Cardiac muscle cell (in vitro differentiated cells and primary cell): ENCODE measurements at regions not wholly inside any gene's neighbourhood (a gene's known extent, or its start where the extent isn't known, plus 50 kb on each side); places are given as distances from the start of the nearest gene placed in this dataset.

Experiments used
- DNase-seq, 2 donors: peaks; one replicate each; pipeline versions ENCODE4 v3.0.0 to v3.0.0-alpha.2; 2010 to 2017; ENCODE audit warnings: low read depth in 1 of 2, low spot score in 1 of 2
- H3K27ac ChIP-seq: fragments of 200-600 bp; sonication (generic); 2 replicates; pipeline ENCODE4 v1.5.1; 2016
- H3K27me3 ChIP-seq: fragments of 200-600 bp; sonication (generic); 2 replicates; pipeline ENCODE4 v1.6.0; 2016; ENCODE audit warnings: control low read depth
- H3K36me3 ChIP-seq: fragments of 200-600 bp; sonication (generic); 2 replicates; pipeline ENCODE4 v1.5.1; 2016; ENCODE audit warnings: control low read depth
- H3K4me1 ChIP-seq: fragments of 200-600 bp; sonication (generic); 2 replicates; pipeline ENCODE4 v1.8.1; 2017; ENCODE audit warnings: low read depth, mild to moderate bottlenecking, mixed run types
- H3K4me3 ChIP-seq: fragments of 200-600 bp; sonication (generic); 2 replicates; pipeline ENCODE4 v1.5.1; 2016; ENCODE audit warnings: mild to moderate bottlenecking
- H3K9me3 ChIP-seq: fragments of 200-600 bp; sonication (generic); 2 replicates; pipeline ENCODE4 v1.5.1; 2017; ENCODE audit warnings: low read depth, mild to moderate bottlenecking, control low read depth
- TF ChIP-seq, protein P1 (sequence below): IDR thresholded peaks from 2 replicates; pipeline ENCODE4 v1.5.1; 2012; ENCODE audit warnings: low read depth, mild to moderate bottlenecking, low read length

DNA sequence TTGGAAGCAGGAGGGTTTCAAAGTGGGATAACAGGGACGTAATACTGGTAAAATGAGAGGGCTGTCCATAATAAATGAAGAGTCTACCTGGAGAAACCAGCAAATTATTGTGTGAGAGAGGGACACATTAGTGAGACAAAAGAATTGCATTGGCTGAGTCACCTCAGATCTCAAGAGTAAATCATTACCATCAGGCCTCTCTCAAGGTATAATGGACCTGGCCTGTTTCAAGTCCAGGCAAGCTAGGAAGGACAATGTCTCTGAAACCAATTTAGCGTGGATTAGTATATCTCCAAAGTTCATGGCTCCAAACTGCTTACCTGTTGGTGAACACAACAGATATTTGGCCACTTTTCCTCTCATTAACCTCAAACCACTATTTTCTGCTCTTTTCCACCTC, 471.4 kb downstream of the CMPK2 start:
- Histone ChIP-seq H3K9me3 (no peaks in the 10 kb centered on the region), H3K4me3 (no peak overlapping the region), H3K27ac (no peak overlapping the region), H3K36me3 (no peaks in the 10 kb centered on the region), H3K27me3 (no peaks in the 10 kb centered on the region), H3K4me1 (no peaks in the 10 kb centered on the region)
- TF ChIP-seq, protein P1, sequence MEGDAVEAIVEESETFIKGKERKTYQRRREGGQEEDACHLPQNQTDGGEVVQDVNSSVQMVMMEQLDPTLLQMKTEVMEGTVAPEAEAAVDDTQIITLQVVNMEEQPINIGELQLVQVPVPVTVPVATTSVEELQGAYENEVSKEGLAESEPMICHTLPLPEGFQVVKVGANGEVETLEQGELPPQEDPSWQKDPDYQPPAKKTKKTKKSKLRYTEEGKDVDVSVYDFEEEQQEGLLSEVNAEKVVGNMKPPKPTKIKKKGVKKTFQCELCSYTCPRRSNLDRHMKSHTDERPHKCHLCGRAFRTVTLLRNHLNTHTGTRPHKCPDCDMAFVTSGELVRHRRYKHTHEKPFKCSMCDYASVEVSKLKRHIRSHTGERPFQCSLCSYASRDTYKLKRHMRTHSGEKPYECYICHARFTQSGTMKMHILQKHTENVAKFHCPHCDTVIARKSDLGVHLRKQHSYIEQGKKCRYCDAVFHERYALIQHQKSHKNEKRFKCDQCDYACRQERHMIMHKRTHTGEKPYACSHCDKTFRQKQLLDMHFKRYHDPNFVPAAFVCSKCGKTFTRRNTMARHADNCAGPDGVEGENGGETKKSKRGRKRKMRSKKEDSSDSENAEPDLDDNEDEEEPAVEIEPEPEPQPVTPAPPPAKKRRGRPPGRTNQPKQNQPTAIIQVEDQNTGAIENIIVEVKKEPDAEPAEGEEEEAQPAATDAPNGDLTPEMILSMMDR: no peak
- DNase-seq: no peak

DNA sequence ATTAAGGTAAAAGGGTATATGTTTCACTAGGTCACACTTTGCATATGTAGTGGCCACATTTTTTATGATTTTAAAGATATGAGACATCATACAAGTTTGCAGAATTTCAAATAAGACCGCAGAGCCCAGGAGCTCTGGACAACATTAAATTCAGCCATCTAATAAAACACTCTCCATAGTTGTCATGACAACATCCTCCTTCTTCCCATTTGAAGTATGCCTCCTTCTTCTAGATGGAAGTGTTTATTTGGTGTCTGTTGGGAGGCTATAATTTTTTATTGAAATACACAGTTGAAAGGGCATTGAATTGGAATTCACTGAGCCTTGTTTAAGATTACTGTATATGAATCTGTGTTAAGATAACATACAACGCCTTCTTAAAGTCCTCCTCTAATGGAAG, 467.3 kb downstream of the CMPK2 start:
- Histone ChIP-seq H3K36me3 (no peaks in the 10 kb centered on the region), H3K27ac (no peak overlapping the region), H3K9me3 (no peaks in the 10 kb centered on the region), H3K4me3 (no peak overlapping the region), H3K27me3 (no peaks in the 10 kb centered on the region), H3K4me1 (no peaks in the 10 kb centered on the region)
- TF ChIP-seq, protein P1: no peak
- no peak for DNase-seq

DNA sequence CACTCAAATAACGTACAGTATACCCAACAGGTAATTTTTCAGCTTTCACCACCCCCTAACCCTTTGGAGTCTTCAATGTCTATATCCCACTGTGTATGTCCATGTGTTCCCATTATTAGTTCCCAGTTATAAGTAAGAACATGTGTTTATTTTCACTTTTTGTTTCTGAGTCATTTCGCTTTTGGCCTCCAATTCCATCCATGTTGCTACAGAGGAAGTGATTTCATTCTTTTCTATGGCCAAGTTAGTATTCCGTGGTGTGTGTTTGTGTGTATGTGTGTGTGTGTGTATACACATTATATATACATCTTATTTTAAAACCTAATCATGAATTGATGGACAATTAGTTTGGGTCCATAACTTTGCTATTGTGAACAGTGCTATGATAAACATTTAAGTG, 464.4 kb downstream of the CMPK2 start:
- H3K9me3 ChIP-seq: no peaks in the 10 kb centered on the region
- no peaks in the 10 kb centered on the region for H3K36me3 ChIP-seq
- H3K4me1 ChIP-seq: no peaks in the 10 kb centered on the region
- no peak overlapping the region for H3K27ac ChIP-seq
- H3K27me3 ChIP-seq: no peaks in the 10 kb centered on the region
- no peak overlapping the region for H3K4me3 ChIP-seq
- TF ChIP-seq, protein P1: no peak
- DNase-seq: no peak

DNA sequence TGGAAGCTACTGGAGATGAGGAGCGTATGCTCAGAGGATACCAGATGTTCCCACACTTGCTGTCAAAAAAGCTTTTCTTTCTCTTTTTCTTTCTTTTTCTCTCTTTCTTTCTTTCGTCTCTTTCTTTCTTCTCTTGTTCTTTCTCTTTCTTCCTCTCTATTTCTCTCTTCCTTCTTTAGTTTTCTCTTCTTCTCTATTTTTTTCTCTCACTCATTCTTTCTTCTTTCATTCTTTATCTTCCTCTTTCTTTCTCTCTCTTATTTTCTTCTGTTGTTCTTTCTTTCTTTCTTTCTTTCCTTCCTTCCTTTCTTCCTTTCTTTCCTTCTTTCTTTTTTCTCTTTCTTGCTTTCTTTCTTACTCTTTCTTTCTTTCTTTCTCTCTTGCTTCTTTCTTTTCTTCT, 457.6 kb downstream of the CMPK2 start:
- DNase-seq: no peak
- no peak overlapping the region for H3K27ac ChIP-seq
- no peak overlapping the region for H3K4me3 ChIP-seq
- no peaks in the 10 kb centered on the region for H3K9me3 ChIP-seq
- H3K4me1 ChIP-seq: no peaks in the 10 kb centered on the region
- TF ChIP-seq, protein P1: no peak
- no peaks in the 10 kb centered on the region for H3K36me3 ChIP-seq
- no peaks in the 10 kb centered on the region for H3K27me3 ChIP-seq

DNA sequence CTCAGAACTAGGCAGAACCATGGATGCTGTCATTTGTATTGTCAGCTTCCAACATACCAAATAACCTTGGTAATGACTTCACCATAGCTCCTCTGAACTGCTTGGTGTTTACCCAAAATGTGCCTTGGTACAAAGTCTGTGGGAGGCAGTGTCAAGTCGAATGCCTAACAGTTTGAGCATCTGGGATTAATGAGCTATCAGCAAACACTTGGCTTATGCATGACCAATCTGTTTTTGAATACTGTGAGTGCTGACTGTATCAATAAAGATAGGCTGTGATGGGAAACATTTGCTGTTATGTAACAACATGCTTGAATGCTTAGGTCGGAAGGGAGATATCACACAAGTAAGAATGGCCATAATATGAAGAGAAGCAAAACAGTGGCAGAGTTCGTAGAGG, 455.4 kb downstream of the CMPK2 start:
- H3K27ac ChIP-seq: no peak overlapping the region
- H3K36me3 ChIP-seq: no peaks in the 10 kb centered on the region
- TF ChIP-seq, protein P1: no peak
- no peak overlapping the region for H3K4me3 ChIP-seq
- DNase-seq: no peak
- no peaks in the 10 kb centered on the region for H3K9me3 ChIP-seq
- H3K27me3 ChIP-seq: no peaks in the 10 kb centered on the region
- H3K4me1 ChIP-seq: no peaks in the 10 kb centered on the region

DNA sequence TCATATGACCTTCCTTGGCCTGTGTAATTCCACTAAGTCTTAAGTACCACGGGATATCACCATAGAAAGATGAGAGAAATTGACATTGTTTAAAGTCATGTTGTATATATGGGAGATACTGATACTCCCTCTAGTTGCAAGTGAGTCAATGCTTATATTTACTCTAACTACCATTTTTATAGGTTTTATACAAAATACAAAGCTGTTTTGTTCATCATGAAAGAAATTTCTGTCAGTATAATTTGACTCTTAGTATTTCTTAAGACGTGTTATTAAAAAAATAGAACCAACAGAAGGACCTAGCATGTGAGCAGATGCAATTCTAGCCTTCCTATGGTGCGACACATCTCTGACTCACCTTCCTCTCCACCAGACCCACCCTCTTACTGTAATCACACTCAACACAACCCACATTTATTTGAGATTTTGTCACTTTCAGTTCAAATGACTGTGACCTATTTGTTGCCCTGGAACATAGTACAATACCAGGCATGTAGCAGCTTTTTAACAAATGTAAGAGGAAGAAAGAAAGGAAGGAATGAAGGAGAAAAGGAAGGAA, 453.1 kb downstream of the CMPK2 start:
- Histone ChIP-seq H3K27me3 (no peaks in the 10 kb centered on the region), H3K36me3 (no peaks in the 10 kb centered on the region), H3K9me3 (no peaks in the 10 kb centered on the region), H3K4me3 (no peak overlapping the region), H3K27ac (no peak overlapping the region), H3K4me1 (no peaks in the 10 kb centered on the region)
- TF ChIP-seq, protein P1: no peak
- no peak for DNase-seq
